GM12878 (cell line): ENCODE measurements at regions not wholly inside any gene's neighbourhood (a gene's known extent, or its start where the extent isn't known, plus 50 kb on each side); places are given as distances from the start of the nearest gene placed in this dataset.

Source experiments
- ATAC-seq: fragments of 200-7000 bp; cut with Tn5 transposase; 3 replicates; pipeline ENCODE4 v1.9.1; 2020; ENCODE audit warnings: mild to moderate bottlenecking, moderate library complexity
- BruUV-seq: library from RNA; stranded (reverse); fragments of 400-500 nt; replicated peaks from 2 replicates; lab custom pipeline; 2021; lab: Mats Ljungman, UMichigan
- CTCF ChIA-PET: fragments of 300-600 bp; sonication (Branson Sonifier 250); formaldehyde crosslinking; extraction: SDS; loops from one replicate; lab custom pipeline; 2021; ENCODE audit warnings: inconsistent platforms; lab: Yijun Ruan, JAX
- POLR2A ChIA-PET: fragments of 350-600 bp; formaldehyde crosslinking; extraction: SDS; loops from one replicate; lab custom pipeline; 2021; ENCODE audit warnings: inconsistent platforms; lab: Charles Lee
- RAD21 ChIA-PET: fragments of 300-600 bp; sonication (Branson Sonifier 250); formaldehyde crosslinking; loops from one replicate; lab custom pipeline; 2023; ENCODE audit warnings: antibody characterized with exemption; ENCODE audit not compliant: unreplicated experiment; lab: Charles Lee
- SMC1A ChIA-PET: fragments of 300-600 bp; sonication (Branson Sonifier 250); formaldehyde crosslinking; loops from one replicate; lab custom pipeline; 2023; ENCODE audit not compliant: unreplicated experiment, uncharacterized antibody; lab: Charles Lee
- DNase-seq: peaks from one replicate; pipeline ENCODE4 v3.0.0-alpha.2; 2011; ENCODE audit warnings: low read depth, low spot score
- FAIRE-seq: peaks from 3 replicates; lab custom pipeline; 2011; peaks lifted over from hg19 to GRCh38; lab: Jason Lieb, UNC
- H2AFZ ChIP-seq: 2 replicates; pipeline ENCODE4 v1.6.0; 2011; ENCODE audit warnings: low read depth, low read length, control low read depth; ENCODE audit not compliant: control insufficient read depth
- H3K27ac ChIP-seq: 2 replicates; pipeline ENCODE4 v1.5.1; 2011; ENCODE audit warnings: control low read depth; ENCODE audit not compliant: control insufficient read depth, insufficient read depth
- H3K27me3 ChIP-seq, 2 experiments: replicated peaks in 1 of 2; 2 replicates each; pipeline versions ENCODE4 v1.6.0 to v1.6.1; 2011; ENCODE audit warnings: low read length in 1 of 2; ENCODE audit not compliant: control insufficient read depth in 2 of 2, insufficient read depth in 2 of 2
- H3K36me3 ChIP-seq, 2 experiments: 2 replicates each; pipeline ENCODE4 v1.5.1; 2011; ENCODE audit warnings: low read length in 1 of 2; ENCODE audit not compliant: control insufficient read depth in 2 of 2, insufficient read depth in 2 of 2
- H3K4me1 ChIP-seq: 2 replicates; pipeline ENCODE4 v1.6.1; 2011; ENCODE audit warnings: mild to moderate bottlenecking, low read length, moderate library complexity, mixed read lengths; ENCODE audit not compliant: control insufficient read depth, insufficient read depth
- H3K4me2 ChIP-seq: 2 replicates; pipeline ENCODE4 v1.6.0; 2011; ENCODE audit warnings: control low read depth; ENCODE audit not compliant: control insufficient read depth, insufficient read depth
- H3K4me3 ChIP-seq: fragments of 200-600 bp; sonication (generic); 2 replicates; pipeline ENCODE4 v1.5.1; 2016
- H3K79me2 ChIP-seq: 2 replicates; pipeline ENCODE4 v1.6.0; 2011; ENCODE audit warnings: low read length; ENCODE audit not compliant: control insufficient read depth, insufficient read depth
- H3K9ac ChIP-seq: 2 replicates; pipeline ENCODE4 v1.8.0; 2011; ENCODE audit warnings: low read length, control low read depth, mixed read lengths; ENCODE audit not compliant: control insufficient read depth, insufficient read depth
- H3K9me3 ChIP-seq: replicated peaks from 3 replicates; pipeline ENCODE4 v1.5.1; 2011; ENCODE audit warnings: mild to moderate bottlenecking, low read length; ENCODE audit not compliant: control insufficient read depth, insufficient read depth
- H4K20me1 ChIP-seq: 2 replicates; pipeline ENCODE4 v1.6.0; 2011; ENCODE audit not compliant: control insufficient read depth, insufficient read depth
- ASH2L ChIP-seq: fragments of 300-600, 200-600 bp; sonication (generic); IDR thresholded peaks from 2 replicates; pipeline ENCODE4 v1.6.1; 2017; ENCODE audit warnings: low read depth, mild to moderate bottlenecking, borderline replicate concordance
- BRCA1 ChIP-seq: IDR thresholded peaks from 2 replicates; pipeline ENCODE4 v1.6.1; 2011; ENCODE audit warnings: low read depth, low read length, improper control_type of control experiment
- CBFB ChIP-seq: IDR thresholded peaks from 2 replicates; pipeline ENCODE4 v1.6.1; 2016; ENCODE audit warnings: antibody characterized with exemption, low read depth
- CHD2 ChIP-seq: IDR thresholded peaks from 2 replicates; pipeline ENCODE4 v1.6.1; 2011; ENCODE audit warnings: low read depth, low read length, improper control_type of control experiment, borderline replicate concordance
- HDAC2 ChIP-seq: fragments of 200-600 bp; sonication (generic); IDR thresholded peaks from 2 replicates; pipeline ENCODE4 v1.6.1; 2017
- LARP7 ChIP-seq: fragments of 450-650 bp; IDR thresholded peaks from 2 replicates; pipeline ENCODE4 v1.6.1; 2017; ENCODE audit warnings: mild to moderate bottlenecking
- NFIC ChIP-seq: IDR thresholded peaks from 2 replicates; pipeline ENCODE4 v1.6.1; 2012; ENCODE audit warnings: low read depth, mild to moderate bottlenecking, inconsistent platforms, low read length, moderate library complexity
- SPI1 ChIP-seq: IDR thresholded peaks from 2 replicates; pipeline ENCODE4 v1.6.1; 2011; ENCODE audit warnings: low read depth, mild to moderate bottlenecking, low read length, moderate library complexity, borderline replicate concordance; ENCODE audit not compliant: insufficient read depth
- SREBF1 ChIP-seq: IDR thresholded peaks from 2 replicates; pipeline ENCODE4 v1.6.1; 2012; ENCODE audit warnings: mild to moderate bottlenecking, low read length
- ZNF207 ChIP-seq: fragments of 450-650 bp; IDR thresholded peaks from 2 replicates; pipeline ENCODE4 v1.6.1; 2014; ENCODE audit warnings: antibody characterized with exemption, mild to moderate bottlenecking, borderline replicate concordance
- WGBS: methylation state at CpG from one replicate; pipeline ENCODE4 v1.1.6; 2016; ENCODE audit warnings: low lambda C conversion rate; ENCODE audit not compliant: insufficient replicate concordance, insufficient coverage; ENCODE audit errors: missing lambda C conversion rate; 5-methylcytosine and 5-hydroxymethylcytosine counted together
- in situ Hi-C: fragments of 300-500 bp; cut with MboI; formaldehyde crosslinking; loops from 9 replicates; pipeline ENCODE4 v1.14.3; 2018; ENCODE audit warnings: mixed read lengths
- intact Hi-C: fragments of 100-400 bp; cut with micrococcal nuclease; formaldehyde crosslinking; loops from one replicate; pipeline ENCODE4 v1.14.2; 2022; ENCODE audit not compliant: unreplicated experiment
- TF ChIP-seq, protein P1 (sequence below): fragments of 450-650 bp; IDR thresholded peaks from 2 replicates; pipeline ENCODE4 v1.6.1; 2017; ENCODE audit warnings: borderline replicate concordance
- TF ChIP-seq, protein P2 (sequence below): IDR thresholded peaks from 2 replicates; pipeline ENCODE4 v1.6.1; 2011; ENCODE audit warnings: low read depth, low read length, improper control_type of control experiment, borderline replicate concordance
- TF ChIP-seq, protein P3 (sequence below): IDR thresholded peaks from 2 replicates; pipeline ENCODE4 v1.6.1; 2012; ENCODE audit warnings: low read depth, low read length, improper control_type of control experiment

DNA sequence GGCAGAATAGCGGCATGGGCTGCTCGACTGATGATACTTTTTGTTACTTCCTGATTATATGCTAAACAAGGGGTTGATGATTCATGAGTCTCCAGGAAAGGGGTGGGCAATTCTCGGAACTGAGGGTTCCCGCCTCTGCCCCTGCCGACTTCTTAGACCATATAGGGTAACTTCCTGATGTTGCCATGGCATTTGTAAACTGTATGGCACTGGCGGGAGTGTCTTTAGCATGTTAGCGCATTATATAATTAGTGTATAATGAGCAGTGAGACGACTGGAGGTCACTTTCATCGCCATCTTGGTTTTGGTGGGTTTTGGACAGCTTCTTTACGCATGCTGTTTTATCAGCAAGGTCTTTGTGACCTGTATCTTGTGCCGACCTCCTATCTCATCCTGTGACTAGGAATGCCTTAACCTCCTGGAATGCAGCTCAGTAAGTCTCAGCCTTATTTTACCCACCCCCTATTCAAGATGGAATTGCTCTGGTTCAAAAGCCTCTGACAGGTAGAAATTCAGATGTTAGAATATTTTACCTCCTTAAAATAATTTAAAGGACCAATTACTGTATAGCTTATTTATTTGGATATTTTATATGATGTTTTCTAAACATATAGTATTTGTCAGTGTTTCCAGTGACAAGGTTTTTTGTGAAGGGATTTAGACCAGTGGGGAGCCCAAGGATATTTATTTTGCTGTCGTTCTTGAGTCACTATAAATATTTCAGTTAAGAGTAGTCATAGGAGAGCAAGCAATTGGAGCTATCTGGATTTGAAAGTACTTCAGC is 90.1 kb upstream of the PIK3CG start:
- Histone ChIP-seq H4K20me1 (no peaks in the 10 kb centered on the region), H2AFZ (no peak overlapping the region), H3K27me3 (no peaks in the 10 kb centered on the region), H3K4me2 (no peak overlapping the region), H3K79me2 (no peaks in the 10 kb centered on the region), H3K36me3 (no peaks in the 10 kb centered on the region), H3K4me1 (no peaks in the 10 kb centered on the region), H3K9ac (no peak overlapping the region), H3K4me3 (no peak overlapping the region), H3K9me3 (no peaks in the 10 kb centered on the region; the same call in 2 of the 3 replicates), H3K27ac (no peak overlapping the region)
- POLR2A ChIA-PET, result interaction anchor here (0.6 kb wide), 1 partner anchor 16 kb away, joined by 3 read pairs; no protein-coding TSS in a partner anchor
- RAD21 ChIA-PET, result interaction anchor here (0.5 kb wide), 1 partner anchor 476 kb away, joined by 3 read pairs; no protein-coding TSS in a partner anchor
- 68% methylated on average over 12 of the region's 12 CpGs for WGBS
- in situ Hi-C loops, result no loop called here
- FAIRE-seq (no peak), DNase-seq (no peak), ATAC-seq (no peak)
- TF ChIP-seq NFIC, result no peak
- no peak for TF ChIP-seq CBFB
- TF ChIP-seq ZNF207, result no peak
- TF ChIP-seq BRCA1, result no peak
- no peak for TF ChIP-seq CHD2
- TF ChIP-seq, protein P1, sequence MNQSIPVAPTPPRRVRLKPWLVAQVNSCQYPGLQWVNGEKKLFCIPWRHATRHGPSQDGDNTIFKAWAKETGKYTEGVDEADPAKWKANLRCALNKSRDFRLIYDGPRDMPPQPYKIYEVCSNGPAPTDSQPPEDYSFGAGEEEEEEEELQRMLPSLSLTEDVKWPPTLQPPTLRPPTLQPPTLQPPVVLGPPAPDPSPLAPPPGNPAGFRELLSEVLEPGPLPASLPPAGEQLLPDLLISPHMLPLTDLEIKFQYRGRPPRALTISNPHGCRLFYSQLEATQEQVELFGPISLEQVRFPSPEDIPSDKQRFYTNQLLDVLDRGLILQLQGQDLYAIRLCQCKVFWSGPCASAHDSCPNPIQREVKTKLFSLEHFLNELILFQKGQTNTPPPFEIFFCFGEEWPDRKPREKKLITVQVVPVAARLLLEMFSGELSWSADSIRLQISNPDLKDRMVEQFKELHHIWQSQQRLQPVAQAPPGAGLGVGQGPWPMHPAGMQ, result no peak
- TF ChIP-seq SPI1, result no peak
- TF ChIP-seq LARP7, result no peak
- no peak for TF ChIP-seq SREBF1
- no peak for TF ChIP-seq HDAC2
- no peak for TF ChIP-seq ASH2L
- TF ChIP-seq, protein P2, sequence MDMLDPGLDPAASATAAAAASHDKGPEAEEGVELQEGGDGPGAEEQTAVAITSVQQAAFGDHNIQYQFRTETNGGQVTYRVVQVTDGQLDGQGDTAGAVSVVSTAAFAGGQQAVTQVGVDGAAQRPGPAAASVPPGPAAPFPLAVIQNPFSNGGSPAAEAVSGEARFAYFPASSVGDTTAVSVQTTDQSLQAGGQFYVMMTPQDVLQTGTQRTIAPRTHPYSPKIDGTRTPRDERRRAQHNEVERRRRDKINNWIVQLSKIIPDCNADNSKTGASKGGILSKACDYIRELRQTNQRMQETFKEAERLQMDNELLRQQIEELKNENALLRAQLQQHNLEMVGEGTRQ, result no peak
- TF ChIP-seq, protein P3, sequence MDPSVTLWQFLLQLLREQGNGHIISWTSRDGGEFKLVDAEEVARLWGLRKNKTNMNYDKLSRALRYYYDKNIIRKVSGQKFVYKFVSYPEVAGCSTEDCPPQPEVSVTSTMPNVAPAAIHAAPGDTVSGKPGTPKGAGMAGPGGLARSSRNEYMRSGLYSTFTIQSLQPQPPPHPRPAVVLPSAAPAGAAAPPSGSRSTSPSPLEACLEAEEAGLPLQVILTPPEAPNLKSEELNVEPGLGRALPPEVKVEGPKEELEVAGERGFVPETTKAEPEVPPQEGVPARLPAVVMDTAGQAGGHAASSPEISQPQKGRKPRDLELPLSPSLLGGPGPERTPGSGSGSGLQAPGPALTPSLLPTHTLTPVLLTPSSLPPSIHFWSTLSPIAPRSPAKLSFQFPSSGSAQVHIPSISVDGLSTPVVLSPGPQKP, result no peak
- SMC1A ChIA-PET, result interaction anchor here (0.5 to 1.2 kb wide), 2 partner anchors 232 to 253 kb away, joined by 3 to 7 read pairs; no protein-coding TSS in a partner anchor
- CTCF ChIA-PET, result interaction anchor here (1.0 kb wide), 2 partner anchors 73 to 229 kb away, joined by 3 read pairs; no protein-coding TSS in a partner anchor
- intact Hi-C loops, result no loop called here
- no TSS peak for BruUV-seq
